LNCaP clone FGC (cell line): ENCODE measurements at regions not wholly inside any gene's neighbourhood (a gene's known extent, or its start where the extent isn't known, plus 50 kb on each side); places are given as distances from the start of the nearest gene placed in this dataset.

Source experiments
- DNase-seq: peaks from one replicate; pipeline ENCODE4 v3.0.0-alpha.2; 2011; ENCODE audit warnings: low read depth
- H3K4me3 ChIP-seq: 2 replicates; pipeline ENCODE4 v1.5.1; 2011; ENCODE audit warnings: mild to moderate bottlenecking, low read depth, low read length, control low read depth
- TF ChIP-seq, protein P1 (sequence below): IDR thresholded peaks from 2 replicates; pipeline ENCODE4 v1.5.1; 2012; ENCODE audit warnings: mild to moderate bottlenecking; ENCODE audit not compliant: control insufficient read depth, insufficient read depth; ENCODE audit errors: extremely low read depth

DNA sequence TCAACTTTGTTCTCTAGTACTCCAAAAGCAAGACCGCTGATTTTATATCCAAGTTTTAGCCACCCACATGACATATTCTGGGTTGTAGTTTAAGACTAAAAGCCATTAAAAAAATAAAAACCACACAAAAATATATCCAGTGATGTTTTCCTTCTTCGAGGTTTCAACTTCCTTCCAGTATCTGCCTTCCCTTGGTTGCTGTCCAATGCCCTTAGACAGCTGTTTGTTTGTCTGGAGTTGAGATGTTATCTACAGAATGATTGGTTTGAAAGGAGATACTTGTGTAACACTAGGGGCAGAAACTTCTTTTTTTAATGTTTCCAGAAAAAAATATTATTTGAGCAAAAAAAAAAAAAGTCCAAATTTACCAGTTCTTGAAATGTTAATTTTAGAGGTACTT is 591.5 kb upstream of the PCDH9 start:
- no peak for DNase-seq
- TF ChIP-seq, protein P1, sequence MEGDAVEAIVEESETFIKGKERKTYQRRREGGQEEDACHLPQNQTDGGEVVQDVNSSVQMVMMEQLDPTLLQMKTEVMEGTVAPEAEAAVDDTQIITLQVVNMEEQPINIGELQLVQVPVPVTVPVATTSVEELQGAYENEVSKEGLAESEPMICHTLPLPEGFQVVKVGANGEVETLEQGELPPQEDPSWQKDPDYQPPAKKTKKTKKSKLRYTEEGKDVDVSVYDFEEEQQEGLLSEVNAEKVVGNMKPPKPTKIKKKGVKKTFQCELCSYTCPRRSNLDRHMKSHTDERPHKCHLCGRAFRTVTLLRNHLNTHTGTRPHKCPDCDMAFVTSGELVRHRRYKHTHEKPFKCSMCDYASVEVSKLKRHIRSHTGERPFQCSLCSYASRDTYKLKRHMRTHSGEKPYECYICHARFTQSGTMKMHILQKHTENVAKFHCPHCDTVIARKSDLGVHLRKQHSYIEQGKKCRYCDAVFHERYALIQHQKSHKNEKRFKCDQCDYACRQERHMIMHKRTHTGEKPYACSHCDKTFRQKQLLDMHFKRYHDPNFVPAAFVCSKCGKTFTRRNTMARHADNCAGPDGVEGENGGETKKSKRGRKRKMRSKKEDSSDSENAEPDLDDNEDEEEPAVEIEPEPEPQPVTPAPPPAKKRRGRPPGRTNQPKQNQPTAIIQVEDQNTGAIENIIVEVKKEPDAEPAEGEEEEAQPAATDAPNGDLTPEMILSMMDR = no peak
- H3K4me3 ChIP-seq = no peak overlapping the region

DNA sequence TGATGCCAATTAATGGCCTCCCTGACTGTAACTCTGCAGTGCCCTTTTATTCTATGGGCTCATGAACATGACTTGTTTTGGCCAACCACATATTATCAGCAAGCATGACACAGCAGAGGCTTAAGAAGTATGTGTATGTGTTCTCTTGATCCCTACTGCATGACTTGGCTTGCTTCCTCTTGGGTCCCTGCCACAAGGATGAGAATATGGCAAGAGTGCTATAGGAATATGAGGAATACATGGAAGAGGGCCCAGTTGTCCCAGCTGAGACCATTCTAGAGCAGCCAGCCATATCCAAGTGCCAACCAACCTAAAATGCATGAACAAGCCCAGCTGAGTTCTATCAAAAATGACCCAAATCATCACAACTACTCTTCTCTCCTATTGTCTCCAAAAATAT is 576.7 kb upstream of the PCDH9 start:
- DNase-seq = peak; percentile 6
- H3K4me3 ChIP-seq = no peak overlapping the region
- TF ChIP-seq, protein P1 = no peak

DNA sequence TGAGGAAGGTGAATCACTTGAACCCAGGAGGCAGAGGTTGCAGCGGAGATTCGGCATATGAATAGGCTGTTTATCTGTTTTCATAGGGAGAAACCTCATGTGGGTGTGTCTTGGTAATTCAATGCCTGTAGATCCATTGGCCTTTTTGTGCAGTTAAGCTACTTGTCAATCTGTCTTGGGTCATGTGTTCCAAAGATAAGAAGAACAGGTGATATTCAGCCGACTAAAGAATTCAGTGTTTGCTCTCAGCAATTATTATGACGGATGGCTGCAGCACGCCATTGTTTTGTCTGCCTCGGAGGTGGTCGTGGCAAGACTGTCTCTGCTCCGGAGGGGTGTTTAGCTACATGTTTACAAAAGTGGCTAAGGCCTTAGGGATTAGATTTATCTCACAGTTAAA is 573.0 kb upstream of the PCDH9 start:
- no peak for DNase-seq
- H3K4me3 ChIP-seq = no peak overlapping the region
- TF ChIP-seq, protein P1 = no peak

DNA sequence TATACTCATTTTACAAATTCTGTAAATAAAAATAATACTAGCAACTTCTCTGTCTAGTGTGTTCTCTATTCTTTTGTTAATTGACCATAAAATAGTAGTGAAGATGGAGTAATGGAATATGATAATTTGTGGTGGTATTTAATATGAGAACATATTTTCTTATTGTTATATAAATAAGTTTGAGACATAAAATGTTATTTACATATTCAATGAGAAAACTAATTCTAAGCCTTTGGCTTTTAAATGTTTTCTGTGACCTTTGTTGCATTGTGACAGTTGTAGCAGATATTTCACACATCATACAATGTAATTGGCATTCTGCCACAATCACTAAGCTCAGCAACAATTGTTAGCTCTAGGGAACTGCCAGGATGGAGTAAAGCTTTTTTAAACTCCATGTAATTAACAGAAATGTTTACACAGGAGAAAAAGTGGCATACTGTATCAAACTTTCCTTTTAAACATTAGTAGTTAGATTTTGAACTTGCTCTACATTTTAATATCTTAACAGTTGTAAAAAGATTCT is 562.1 kb upstream of the PCDH9 start:
- TF ChIP-seq, protein P1 = no peak
- DNase-seq = no peak
- H3K4me3 ChIP-seq = no peak overlapping the region

DNA sequence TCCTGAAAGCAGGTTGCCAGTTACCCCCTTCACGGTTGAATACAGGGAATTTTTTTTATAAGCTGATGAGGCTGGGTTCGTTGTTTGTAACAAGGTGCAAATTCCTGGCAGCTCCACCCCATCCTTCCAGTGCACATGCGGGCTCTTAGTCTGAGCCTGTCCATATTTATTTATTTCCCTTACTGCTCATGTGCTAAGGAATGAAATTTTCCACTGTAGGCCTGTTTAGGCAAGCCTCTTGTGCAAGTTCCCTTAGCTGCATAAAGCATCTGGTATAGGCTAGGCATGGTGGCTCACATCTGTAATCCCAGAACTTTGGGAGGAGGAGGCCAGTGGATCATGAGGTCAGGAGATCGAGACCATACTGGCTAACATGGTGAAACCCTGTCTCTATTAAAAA is 560.9 kb upstream of the PCDH9 start:
- DNase-seq = no peak
- TF ChIP-seq, protein P1 = no peak
- H3K4me3 ChIP-seq = no peak overlapping the region

DNA sequence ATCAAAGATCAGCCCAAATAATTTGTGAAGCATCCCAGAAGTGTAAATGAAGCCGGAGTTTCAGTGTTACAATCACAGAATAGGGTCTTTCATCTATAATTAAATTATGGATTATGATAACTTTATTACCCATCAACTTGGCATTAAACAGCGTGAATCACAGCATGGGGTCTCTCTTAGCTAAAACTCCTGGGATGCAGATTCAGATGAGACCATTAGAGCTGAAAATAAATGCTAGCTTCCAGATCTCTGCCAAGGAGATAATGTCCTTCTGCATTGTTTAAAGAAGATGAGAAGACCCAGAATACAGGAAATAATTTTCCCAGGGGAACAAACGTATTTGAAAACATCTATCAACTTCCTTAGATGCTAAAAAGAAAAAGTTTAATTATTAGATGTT is 546.0 kb upstream of the PCDH9 start:
- TF ChIP-seq, protein P1 = no peak
- H3K4me3 ChIP-seq = no peak overlapping the region
- DNase-seq = no peak

DNA sequence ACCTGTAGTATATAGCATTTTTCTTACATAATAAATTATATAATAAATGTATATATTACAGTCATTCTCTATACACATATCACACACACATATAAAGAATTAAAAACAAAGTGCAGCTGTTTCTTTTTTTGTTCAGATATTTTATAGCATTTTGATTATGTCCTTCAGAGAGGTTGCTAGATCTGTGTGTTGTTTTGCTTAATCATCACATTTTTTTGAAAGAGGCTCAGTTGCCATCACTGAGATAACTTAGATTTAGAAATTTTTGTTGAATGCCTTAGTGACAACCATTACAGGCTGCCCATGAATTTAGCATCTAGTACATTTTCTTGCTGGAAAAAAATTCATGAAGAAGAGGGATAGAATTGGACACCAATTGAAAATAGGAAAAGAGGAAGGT is 545.2 kb upstream of the PCDH9 start:
- no peak overlapping the region for H3K4me3 ChIP-seq
- TF ChIP-seq, protein P1 = no peak
- DNase-seq = no peak
